MM.1S (cell line): ENCODE measurements at regions not wholly inside any gene's neighbourhood (a gene's known extent, or its start where the extent isn't known, plus 50 kb on each side); places are given as distances from the start of the nearest gene placed in this dataset.

ENCODE experiments used
- EZH2 ChIP-seq: fragments of 300-600 bp; sonication (generic); optimal IDR thresholded peaks from 2 replicates; pipeline ENCODE3; 2017; ENCODE audit warnings: low read depth, mild to moderate bottlenecking, antibody characterized with exemption, low read length, mixed read lengths
- EZH2phosphoT487 ChIP-seq: fragments of 300-600 bp; sonication (generic); IDR thresholded peaks from 2 replicates; pipeline ENCODE4 v1.6.1; 2018; ENCODE audit warnings: antibody characterized with exemption, low read length
- TF ChIP-seq, protein P1 (sequence below): fragments of 300-600 bp; sonication (generic); IDR thresholded peaks from 2 replicates; pipeline ENCODE4 v1.5.1; 2016; ENCODE audit warnings: antibody characterized with exemption, low read length, mixed read lengths

GRCh38 chr1:99550198-99550597 is 95.7 kb upstream of the PALMD start:
- TF ChIP-seq, protein P1, sequence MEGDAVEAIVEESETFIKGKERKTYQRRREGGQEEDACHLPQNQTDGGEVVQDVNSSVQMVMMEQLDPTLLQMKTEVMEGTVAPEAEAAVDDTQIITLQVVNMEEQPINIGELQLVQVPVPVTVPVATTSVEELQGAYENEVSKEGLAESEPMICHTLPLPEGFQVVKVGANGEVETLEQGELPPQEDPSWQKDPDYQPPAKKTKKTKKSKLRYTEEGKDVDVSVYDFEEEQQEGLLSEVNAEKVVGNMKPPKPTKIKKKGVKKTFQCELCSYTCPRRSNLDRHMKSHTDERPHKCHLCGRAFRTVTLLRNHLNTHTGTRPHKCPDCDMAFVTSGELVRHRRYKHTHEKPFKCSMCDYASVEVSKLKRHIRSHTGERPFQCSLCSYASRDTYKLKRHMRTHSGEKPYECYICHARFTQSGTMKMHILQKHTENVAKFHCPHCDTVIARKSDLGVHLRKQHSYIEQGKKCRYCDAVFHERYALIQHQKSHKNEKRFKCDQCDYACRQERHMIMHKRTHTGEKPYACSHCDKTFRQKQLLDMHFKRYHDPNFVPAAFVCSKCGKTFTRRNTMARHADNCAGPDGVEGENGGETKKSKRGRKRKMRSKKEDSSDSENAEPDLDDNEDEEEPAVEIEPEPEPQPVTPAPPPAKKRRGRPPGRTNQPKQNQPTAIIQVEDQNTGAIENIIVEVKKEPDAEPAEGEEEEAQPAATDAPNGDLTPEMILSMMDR = no peak
- TF ChIP-seq EZH2phosphoT487 (no peak), EZH2 (no peak)
